NCI-H446 treated with DMSO at 0.1 percent for 48 hours (cell line): ENCODE measurements at regions not wholly inside any gene's neighbourhood (a gene's known extent, or its start where the extent isn't known, plus 50 kb on each side); places are given as distances from the start of the nearest gene placed in this dataset.
"Not testable (repeated sequence)": the region's sequence is repeated elsewhere in the genome, so short reads cannot be mapped to it uniquely, and the experiment has no call there.

ENCODE experiments used
- DNase-seq: peaks from one replicate; lab custom pipeline; 2025; lab: John Stamatoyannopoulos, UW

- no peak for DNase-seq
Measured at GRCh38 chr10:9289811-9290210, 1235.3 kb downstream of the GATA3 start.

- DNase-seq, result no peak
Measured at GRCh38 chr10:9291081-9291480, 1236.6 kb downstream of the GATA3 start.

GRCh38 chr10:9294132-9294663, 1239.7 kb downstream of the GATA3 start:
- DNase-seq, result no peak

GRCh38 chr10:9294865-9295264, 1240.4 kb downstream of the GATA3 start:
- DNase-seq, result no peak

GRCh38 chr10:9296190-9296589, 1241.7 kb downstream of the GATA3 start:
- no peak for DNase-seq

GRCh38 chr10:9297580-9297979, 1243.1 kb downstream of the GATA3 start:
- DNase-seq, result no peak

GRCh38 chr10:9299966-9300365, 1245.5 kb downstream of the GATA3 start:
- no peak for DNase-seq

- DNase-seq, result no peak
Measured at GRCh38 chr10:9301148-9301547, 1246.7 kb downstream of the GATA3 start.

GRCh38 chr10:9301554-9301953, 1247.1 kb downstream of the GATA3 start:
- DNase-seq, result no peak

- DNase-seq, result no peak
Measured at GRCh38 chr10:9302140-9302746, 1247.8 kb downstream of the GATA3 start.

GRCh38 chr10:9305018-9305655, 1250.6 kb downstream of the GATA3 start:
- DNase-seq, result no peak

GRCh38 chr10:9311702-9312499, 1257.4 kb downstream of the GATA3 start:
- no peak for DNase-seq

- no peak for DNase-seq
Measured at GRCh38 chr10:9315292-9315691, 1260.8 kb downstream of the GATA3 start.

GRCh38 chr10:9331583-9332008, 1277.1 kb downstream of the GATA3 start:
- peak; percentile 60 for DNase-seq

GRCh38 chr10:9334270-9334669, 1279.8 kb downstream of the GATA3 start:
- DNase-seq, result no peak

- no peak for DNase-seq
Measured at GRCh38 chr10:9339716-9340115, 1285.2 kb downstream of the GATA3 start.

- peak; percentile 40 for DNase-seq
Measured at GRCh38 chr10:9342885-9343570, 1288.5 kb downstream of the GATA3 start.

GRCh38 chr10:9347933-9348332, 1293.4 kb downstream of the GATA3 start:
- not testable (repeated sequence) for DNase-seq

GRCh38 chr10:9357471-9357870, 1303.0 kb downstream of the GATA3 start:
- DNase-seq, result no peak

- DNase-seq, result no peak
Measured at GRCh38 chr10:9362721-9363120, 1308.2 kb downstream of the GATA3 start.

GRCh38 chr10:9379183-9379582, 1324.7 kb downstream of the GATA3 start:
- no peak for DNase-seq
